ENCODE measurements at regions not wholly inside any gene's neighbourhood (a gene's known extent, or its start where the extent isn't known, plus 50 kb on each side); places are given as distances from the start of the nearest gene placed in this dataset.

GRCh38 chr14:85813040-85813439 lies 283.1 kb downstream of the FLRT2 start:
- H3K9me3 ChIP-seq (ENCODE audit: control insufficient read depth in 4 of 4, insufficient read depth in 3 of 4, low read length in 3 of 4): peaks cover 0 to 2% (median 0%) of the 10 kb centered on the region in 4 donors
- no peaks in the 10 kb centered on the region for H3K4me1 ChIP-seq (ENCODE audit: control insufficient read depth in 5 of 5, insufficient read depth in 5 of 5, low read length in 5 of 5)
- no peaks in the 10 kb centered on the region for H3K36me3 ChIP-seq (ENCODE audit: control insufficient read depth in 4 of 4, insufficient read depth in 4 of 4, low read length in 4 of 4)
- TF ChIP-seq CTCF (IDR thresholded peaks at IDR 0.05; ENCODE audit: control extremely low read depth, extremely low read depth): no peak
- H3K9ac ChIP-seq (ENCODE audit: insufficient read depth in 1 of 2, low read length in 2 of 2): no peak overlapping the region
- H3K27ac ChIP-seq (ENCODE audit: low read depth in 1 of 2, low read length in 1 of 2): no peak overlapping the region
- H3K27me3 ChIP-seq (ENCODE audit: control insufficient read depth in 3 of 3, insufficient read depth in 3 of 3, low read length in 2 of 3): no peaks in the 10 kb centered on the region
- DNase-seq (no peak), ATAC-seq (ENCODE audit: insufficient read depth, low FRiP score) (no peak)
- 24 to 57% methylated on average over 2 of the region's 2 CpGs for WGBS, 2 donors
- H3K4me3 ChIP-seq: no peak overlapping the region

- no peak for DNase-seq
Measured at GRCh38 chr14:85811340-85811739, 281.4 kb downstream of the FLRT2 start.

GRCh38 chr14:85799668-85800067 lies 269.7 kb downstream of the FLRT2 start:
- ATAC-seq (ENCODE audit: insufficient read depth, low FRiP score) (no peak), DNase-seq (no peak)
- 84 to 93% methylated on average over 2 of the region's 2 CpGs for WGBS, 2 donors
- no peak for TF ChIP-seq CTCF (IDR thresholded peaks at IDR 0.05; ENCODE audit: control extremely low read depth, extremely low read depth)
- Histone ChIP-seq H3K4me1 (ENCODE audit: control insufficient read depth in 5 of 5, insufficient read depth in 5 of 5, low read length in 5 of 5) (no peaks in the 10 kb centered on the region), H3K36me3 (ENCODE audit: control insufficient read depth in 4 of 4, insufficient read depth in 4 of 4, low read length in 4 of 4) (no peaks in the 10 kb centered on the region), H3K9ac (ENCODE audit: insufficient read depth in 1 of 2, low read length in 2 of 2) (no peak overlapping the region), H3K4me3 (no peak overlapping the region), H3K9me3 (ENCODE audit: control insufficient read depth in 4 of 4, insufficient read depth in 3 of 4, low read length in 3 of 4) (no peaks in the 10 kb centered on the region), H3K27ac (ENCODE audit: low read depth in 1 of 2, low read length in 1 of 2) (no peak overlapping the region), H3K27me3 (ENCODE audit: control insufficient read depth in 3 of 3, insufficient read depth in 3 of 3, low read length in 2 of 3) (no peaks in the 10 kb centered on the region)

More at GRCh38 chr14:85811340-85811739, 281.4 kb downstream of the FLRT2 start:
- Histone ChIP-seq H3K4me3 (no peak overlapping the region), H3K4me1 (ENCODE audit: control insufficient read depth in 5 of 5, insufficient read depth in 5 of 5, low read length in 5 of 5) (no peaks in the 10 kb centered on the region), H3K27me3 (ENCODE audit: control insufficient read depth in 3 of 3, insufficient read depth in 3 of 3, low read length in 2 of 3) (no peaks in the 10 kb centered on the region), H3K9me3 (ENCODE audit: control insufficient read depth in 4 of 4, insufficient read depth in 3 of 4, low read length in 3 of 4) (peaks cover 0 to 2% (median 0%) of the 10 kb centered on the region in 4 donors), H3K27ac (ENCODE audit: low read depth in 1 of 2, low read length in 1 of 2) (no peak overlapping the region), H3K9ac (ENCODE audit: insufficient read depth in 1 of 2, low read length in 2 of 2) (no peak overlapping the region), H3K36me3 (ENCODE audit: control insufficient read depth in 4 of 4, insufficient read depth in 4 of 4, low read length in 4 of 4) (no peaks in the 10 kb centered on the region)
- ATAC-seq (ENCODE audit: insufficient read depth, low FRiP score): peak; percentile 41
- no peak for TF ChIP-seq CTCF (IDR thresholded peaks at IDR 0.05; ENCODE audit: control extremely low read depth, extremely low read depth)
- 25 to 53% methylated on average over 1 of the region's 1 CpG for WGBS, 2 donors

GRCh38 chr14:85798856-85799255 lies 268.9 kb downstream of the FLRT2 start:
- H3K9ac ChIP-seq (ENCODE audit: insufficient read depth in 1 of 2, low read length in 2 of 2): no peak overlapping the region
- H3K4me3 ChIP-seq: no peak overlapping the region
- TF ChIP-seq CTCF (IDR thresholded peaks at IDR 0.05; ENCODE audit: control extremely low read depth, extremely low read depth): no peak
- no peak overlapping the region for H3K27ac ChIP-seq (ENCODE audit: low read depth in 1 of 2, low read length in 1 of 2)
- H3K27me3 ChIP-seq (ENCODE audit: control insufficient read depth in 3 of 3, insufficient read depth in 3 of 3, low read length in 2 of 3): no peaks in the 10 kb centered on the region
- H3K9me3 ChIP-seq (ENCODE audit: control insufficient read depth in 4 of 4, insufficient read depth in 3 of 4, low read length in 3 of 4): no peaks in the 10 kb centered on the region
- no peak for DNase-seq
- no peak for ATAC-seq (ENCODE audit: insufficient read depth, low FRiP score)
- WGBS, 2 donors: 69 to 71% methylated on average over 5 of the region's 5 CpGs
- H3K36me3 ChIP-seq (ENCODE audit: control insufficient read depth in 4 of 4, insufficient read depth in 4 of 4, low read length in 4 of 4): no peaks in the 10 kb centered on the region
- no peaks in the 10 kb centered on the region for H3K4me1 ChIP-seq (ENCODE audit: control insufficient read depth in 5 of 5, insufficient read depth in 5 of 5, low read length in 5 of 5)
